PC-9 (cell line): ENCODE measurements at regions not wholly inside any gene's neighbourhood (a gene's known extent, or its start where the extent isn't known, plus 50 kb on each side); places are given as distances from the start of the nearest gene placed in this dataset.

Source experiments
- CTCF ChIP-seq: fragments of 200-600 bp; sonication (generic); conservative IDR thresholded peaks from 2 replicates; pipeline ENCODE4 v1.6.1; 2017; ENCODE audit warnings: mixed run types, antibody characterized with exemption, mild to moderate bottlenecking, moderate library complexity
- EZH2 ChIP-seq: fragments of 200-600 bp; sonication (generic); IDR thresholded peaks from 2 replicates; pipeline ENCODE4 v1.8.0; 2017; ENCODE audit warnings: antibody characterized with exemption, low read depth

GRCh38 chr13:67343777-67344176, 113.6 kb upstream of the PCDH9 start:
- TF ChIP-seq CTCF = no peak
- TF ChIP-seq EZH2 = no peak
